GM23338 (cell line): ENCODE measurements at regions not wholly inside any gene's neighbourhood (a gene's known extent, or its start where the extent isn't known, plus 50 kb on each side); places are given as distances from the start of the nearest gene placed in this dataset.

ENCODE experiments used
- ATAC-seq: fragments of 200-7000 bp; cut with Tn5 transposase; 3 replicates; pipeline ENCODE4 v1.9.1; 2020
- DNase-seq: peaks from one replicate; pipeline ENCODE4 v3.0.0-alpha.2; 2015; ENCODE audit warnings: low spot score
- H2AFZ ChIP-seq: fragments of 200-600 bp; sonication (generic); 2 replicates; pipeline ENCODE4 v1.8.0; 2016; ENCODE audit warnings: antibody characterized with exemption, mild to moderate bottlenecking, moderate library complexity
- H3F3A ChIP-seq: fragments of 200-600 bp; sonication (generic); replicated peaks from 2 replicates; pipeline ENCODE4 v1.8.0; 2017; ENCODE audit warnings: antibody characterized with exemption, mixed run types, low read depth
- H3K27ac ChIP-seq: fragments of 200-600 bp; sonication (generic); 2 replicates; pipeline ENCODE4 v1.6.1; 2016; ENCODE audit warnings: low read depth
- H3K27me3 ChIP-seq: fragments of 200-600 bp; sonication (generic); 2 replicates; pipeline ENCODE4 v1.8.0; 2016; ENCODE audit warnings: mild to moderate bottlenecking, mixed run types, moderate library complexity; ENCODE audit not compliant: insufficient read depth
- H3K36me3 ChIP-seq: fragments of 200-600 bp; sonication (generic); 2 replicates; pipeline ENCODE4 v1.8.0; 2016; ENCODE audit warnings: mild to moderate bottlenecking; ENCODE audit not compliant: insufficient read depth
- H3K4me1 ChIP-seq: fragments of 200-600 bp; sonication (generic); 2 replicates; pipeline ENCODE4 v1.8.0; 2016; ENCODE audit warnings: mild to moderate bottlenecking, moderate library complexity; ENCODE audit not compliant: insufficient read depth
- H3K4me2 ChIP-seq: fragments of 200-600 bp; sonication (generic); 2 replicates; pipeline ENCODE4 v1.7.1; 2017; ENCODE audit warnings: mixed run types
- H3K4me3 ChIP-seq: fragments of 200-600 bp; sonication (generic); 2 replicates; pipeline ENCODE4 v1.6.1; 2016; ENCODE audit warnings: mixed run types
- H3K79me2 ChIP-seq: fragments of 200-600 bp; sonication (generic); replicated peaks from 2 replicates; pipeline ENCODE4 v1.8.0; 2017; ENCODE audit warnings: mild to moderate bottlenecking; ENCODE audit not compliant: insufficient read depth
- H3K9me2 ChIP-seq: fragments of 200-600 bp; sonication (generic); 2 replicates; pipeline ENCODE4 v1.8.0; 2017; ENCODE audit not compliant: insufficient read depth
- H4K20me1 ChIP-seq: fragments of 200-600 bp; sonication (generic); replicated peaks from 2 replicates; pipeline ENCODE4 v1.8.0; 2017; ENCODE audit warnings: mild to moderate bottlenecking; ENCODE audit not compliant: insufficient read depth
- H3K27ac Mint-ChIP-seq: 2 replicates; pipeline ENCODE4 v1.8.0; 2020; ENCODE audit warnings: inconsistent platforms, mild to moderate bottlenecking, moderate library complexity, mixed read lengths
- H3K27me3 Mint-ChIP-seq: 3 replicates; pipeline ENCODE4 v1.8.0; 2022; ENCODE audit warnings: low read depth, mild to moderate bottlenecking, moderate library complexity, mixed read lengths, inconsistent platforms; ENCODE audit not compliant: insufficient read depth, poor library complexity
- H3K36me3 Mint-ChIP-seq: 3 replicates; pipeline ENCODE4 v1.8.0; 2021; ENCODE audit warnings: low read depth, mild to moderate bottlenecking, inconsistent platforms, moderate library complexity, mixed read lengths
- H3K4me1 Mint-ChIP-seq: 3 replicates; pipeline ENCODE4 v1.8.0; 2020; ENCODE audit warnings: mild to moderate bottlenecking, inconsistent platforms, mixed read lengths
- H3K4me3 Mint-ChIP-seq: 3 replicates; pipeline ENCODE4 v1.8.0; 2021; ENCODE audit warnings: moderate library complexity, mild to moderate bottlenecking, inconsistent platforms, mixed read lengths
- H3K9me3 Mint-ChIP-seq: 3 replicates; pipeline ENCODE4 v1.8.0; 2020; ENCODE audit warnings: moderate library complexity, mild to moderate bottlenecking, inconsistent platforms, mixed read lengths
- CREB1 ChIP-seq: fragments of 250-450 bp; sonication (Bioruptor Pico); IDR thresholded peaks from 2 replicates; pipeline ENCODE4 v1.5.0; 2020; ENCODE audit warnings: low read depth, mild to moderate bottlenecking, moderate library complexity
- EZH2 ChIP-seq: fragments of 200-600 bp; sonication (generic); IDR thresholded peaks from one replicate; pipeline ENCODE4 v1.8.0; 2017; ENCODE audit warnings: antibody characterized with exemption, mild to moderate bottlenecking, low read depth; ENCODE audit not compliant: unreplicated experiment
- EZH2phosphoT487 ChIP-seq: fragments of 200-600 bp; sonication (generic); IDR thresholded peaks from one replicate; pipeline ENCODE4 v1.8.1; 2018; ENCODE audit warnings: antibody characterized with exemption; ENCODE audit not compliant: unreplicated experiment
- JUNB ChIP-seq: IDR thresholded peaks from one replicate; pipeline ENCODE4 v1.6.1; 2016; ENCODE audit warnings: antibody characterized with exemption; ENCODE audit not compliant: unreplicated experiment
- NANOG ChIP-seq: IDR thresholded peaks from 2 replicates; pipeline ENCODE4 v1.6.1; 2016; ENCODE audit warnings: antibody characterized with exemption, borderline replicate concordance
- POLR2AphosphoS5 ChIP-seq: IDR thresholded peaks from 2 replicates; pipeline ENCODE4 v1.6.1; 2016; ENCODE audit warnings: antibody characterized with exemption, low read depth
- STAT1 ChIP-seq: IDR thresholded peaks from one replicate; pipeline ENCODE4 v1.6.1; 2016; ENCODE audit warnings: antibody characterized with exemption; ENCODE audit not compliant: unreplicated experiment
- ZNF114 ChIP-seq: fragments of 250-450 bp; sonication (Bioruptor Pico); IDR thresholded peaks from 2 replicates; pipeline ENCODE4 v1.5.0; 2020; ENCODE audit warnings: mild to moderate bottlenecking, moderate library complexity
- ZNF331 ChIP-seq: fragments of 250-450 bp; sonication (Bioruptor Pico); IDR thresholded peaks from 2 replicates; pipeline ENCODE4 v1.5.0; 2020; ENCODE audit warnings: low read depth, mild to moderate bottlenecking, moderate library complexity
- TF ChIP-seq, protein P1 (sequence below), 2 experiments: fragments of 200-600 bp in 1 of 2; sonication (generic) in 1 of 2; conservative IDR thresholded peaks; 2 replicates each; pipeline versions ENCODE4 v1.5.1 to v1.6.1; 2016 to 2017; ENCODE audit warnings: antibody characterized with exemption in 2 of 2, low read depth in 2 of 2, mild to moderate bottlenecking in 2 of 2, moderate library complexity in 1 of 2
- TF ChIP-seq, protein P2 (sequence below): IDR thresholded peaks from 2 replicates; pipeline ENCODE4 v1.6.1; 2016; ENCODE audit warnings: antibody characterized with exemption
- TF ChIP-seq, protein P3 (sequence below): IDR thresholded peaks from one replicate; pipeline ENCODE4 v1.6.1; 2018; ENCODE audit warnings: antibody characterized with exemption; ENCODE audit not compliant: unreplicated experiment
- TF ChIP-seq, protein P4 (sequence below): fragments of 250-450 bp; sonication (Bioruptor Pico); IDR thresholded peaks from 2 replicates; pipeline ENCODE4 v1.5.0; 2020; ENCODE audit warnings: mild to moderate bottlenecking, moderate library complexity

DNA sequence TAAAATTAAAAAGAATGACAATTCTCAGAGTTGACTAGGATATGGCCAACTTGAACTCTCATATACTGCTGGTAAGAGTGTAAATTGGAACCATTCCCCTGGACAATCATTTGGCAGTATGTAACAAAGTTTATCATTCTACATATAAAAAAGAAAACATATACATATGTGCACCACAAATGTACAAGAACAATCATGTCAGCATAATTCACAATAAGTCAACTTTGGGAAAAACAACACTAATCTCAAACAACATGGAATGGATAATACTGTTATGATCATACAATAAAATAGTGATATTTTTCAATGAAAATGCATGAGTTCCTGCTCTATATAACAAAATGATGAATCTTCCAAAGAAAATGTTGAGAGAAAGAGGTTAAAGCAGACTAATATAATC lies 1078.7 kb upstream of the EPHA7 start:
- Histone ChIP-seq H3K4me3 (no peak overlapping the region), H3K4me2 (no peak overlapping the region), H3K4me1 (no peaks in the 10 kb centered on the region), H3K27me3 (no peaks in the 10 kb centered on the region), H3K9me2 (no peaks in the 10 kb centered on the region), H2AFZ (no peak overlapping the region), H3K36me3 (no peaks in the 10 kb centered on the region), H3K79me2 (no peaks in the 10 kb centered on the region), H3F3A (no peaks in the 10 kb centered on the region), H3K27ac (no peak overlapping the region), H4K20me1 (no peaks in the 10 kb centered on the region)
- H3K9me3 Mint-ChIP-seq: no peaks in the 10 kb centered on the region
- H3K27me3 Mint-ChIP-seq: no peaks in the 10 kb centered on the region
- no peak for ATAC-seq
- H3K4me1 Mint-ChIP-seq: no peaks in the 10 kb centered on the region
- no peak overlapping the region for H3K4me3 Mint-ChIP-seq
- TF ChIP-seq, protein P1, sequence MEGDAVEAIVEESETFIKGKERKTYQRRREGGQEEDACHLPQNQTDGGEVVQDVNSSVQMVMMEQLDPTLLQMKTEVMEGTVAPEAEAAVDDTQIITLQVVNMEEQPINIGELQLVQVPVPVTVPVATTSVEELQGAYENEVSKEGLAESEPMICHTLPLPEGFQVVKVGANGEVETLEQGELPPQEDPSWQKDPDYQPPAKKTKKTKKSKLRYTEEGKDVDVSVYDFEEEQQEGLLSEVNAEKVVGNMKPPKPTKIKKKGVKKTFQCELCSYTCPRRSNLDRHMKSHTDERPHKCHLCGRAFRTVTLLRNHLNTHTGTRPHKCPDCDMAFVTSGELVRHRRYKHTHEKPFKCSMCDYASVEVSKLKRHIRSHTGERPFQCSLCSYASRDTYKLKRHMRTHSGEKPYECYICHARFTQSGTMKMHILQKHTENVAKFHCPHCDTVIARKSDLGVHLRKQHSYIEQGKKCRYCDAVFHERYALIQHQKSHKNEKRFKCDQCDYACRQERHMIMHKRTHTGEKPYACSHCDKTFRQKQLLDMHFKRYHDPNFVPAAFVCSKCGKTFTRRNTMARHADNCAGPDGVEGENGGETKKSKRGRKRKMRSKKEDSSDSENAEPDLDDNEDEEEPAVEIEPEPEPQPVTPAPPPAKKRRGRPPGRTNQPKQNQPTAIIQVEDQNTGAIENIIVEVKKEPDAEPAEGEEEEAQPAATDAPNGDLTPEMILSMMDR (conservative IDR thresholded peaks at IDR 0.05; ENCODE audit: low read depth in 2 of 2): no peak
- TF ChIP-seq NANOG (no peak), CREB1 (CRISPR knock-in tag) (no peak), STAT1 (no peak), EZH2 (no peak), JUNB (no peak), EZH2phosphoT487 (no peak), ZNF114 (CRISPR knock-in tag) (no peak), ZNF331 (CRISPR knock-in tag) (no peak), POLR2AphosphoS5 (no peak)
- TF ChIP-seq, protein P2, sequence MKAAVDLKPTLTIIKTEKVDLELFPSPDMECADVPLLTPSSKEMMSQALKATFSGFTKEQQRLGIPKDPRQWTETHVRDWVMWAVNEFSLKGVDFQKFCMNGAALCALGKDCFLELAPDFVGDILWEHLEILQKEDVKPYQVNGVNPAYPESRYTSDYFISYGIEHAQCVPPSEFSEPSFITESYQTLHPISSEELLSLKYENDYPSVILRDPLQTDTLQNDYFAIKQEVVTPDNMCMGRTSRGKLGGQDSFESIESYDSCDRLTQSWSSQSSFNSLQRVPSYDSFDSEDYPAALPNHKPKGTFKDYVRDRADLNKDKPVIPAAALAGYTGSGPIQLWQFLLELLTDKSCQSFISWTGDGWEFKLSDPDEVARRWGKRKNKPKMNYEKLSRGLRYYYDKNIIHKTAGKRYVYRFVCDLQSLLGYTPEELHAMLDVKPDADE: no peak
- TF ChIP-seq, protein P3, sequence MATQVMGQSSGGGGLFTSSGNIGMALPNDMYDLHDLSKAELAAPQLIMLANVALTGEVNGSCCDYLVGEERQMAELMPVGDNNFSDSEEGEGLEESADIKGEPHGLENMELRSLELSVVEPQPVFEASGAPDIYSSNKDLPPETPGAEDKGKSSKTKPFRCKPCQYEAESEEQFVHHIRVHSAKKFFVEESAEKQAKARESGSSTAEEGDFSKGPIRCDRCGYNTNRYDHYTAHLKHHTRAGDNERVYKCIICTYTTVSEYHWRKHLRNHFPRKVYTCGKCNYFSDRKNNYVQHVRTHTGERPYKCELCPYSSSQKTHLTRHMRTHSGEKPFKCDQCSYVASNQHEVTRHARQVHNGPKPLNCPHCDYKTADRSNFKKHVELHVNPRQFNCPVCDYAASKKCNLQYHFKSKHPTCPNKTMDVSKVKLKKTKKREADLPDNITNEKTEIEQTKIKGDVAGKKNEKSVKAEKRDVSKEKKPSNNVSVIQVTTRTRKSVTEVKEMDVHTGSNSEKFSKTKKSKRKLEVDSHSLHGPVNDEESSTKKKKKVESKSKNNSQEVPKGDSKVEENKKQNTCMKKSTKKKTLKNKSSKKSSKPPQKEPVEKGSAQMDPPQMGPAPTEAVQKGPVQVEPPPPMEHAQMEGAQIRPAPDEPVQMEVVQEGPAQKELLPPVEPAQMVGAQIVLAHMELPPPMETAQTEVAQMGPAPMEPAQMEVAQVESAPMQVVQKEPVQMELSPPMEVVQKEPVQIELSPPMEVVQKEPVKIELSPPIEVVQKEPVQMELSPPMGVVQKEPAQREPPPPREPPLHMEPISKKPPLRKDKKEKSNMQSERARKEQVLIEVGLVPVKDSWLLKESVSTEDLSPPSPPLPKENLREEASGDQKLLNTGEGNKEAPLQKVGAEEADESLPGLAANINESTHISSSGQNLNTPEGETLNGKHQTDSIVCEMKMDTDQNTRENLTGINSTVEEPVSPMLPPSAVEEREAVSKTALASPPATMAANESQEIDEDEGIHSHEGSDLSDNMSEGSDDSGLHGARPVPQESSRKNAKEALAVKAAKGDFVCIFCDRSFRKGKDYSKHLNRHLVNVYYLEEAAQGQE: no peak
- TF ChIP-seq, protein P4, sequence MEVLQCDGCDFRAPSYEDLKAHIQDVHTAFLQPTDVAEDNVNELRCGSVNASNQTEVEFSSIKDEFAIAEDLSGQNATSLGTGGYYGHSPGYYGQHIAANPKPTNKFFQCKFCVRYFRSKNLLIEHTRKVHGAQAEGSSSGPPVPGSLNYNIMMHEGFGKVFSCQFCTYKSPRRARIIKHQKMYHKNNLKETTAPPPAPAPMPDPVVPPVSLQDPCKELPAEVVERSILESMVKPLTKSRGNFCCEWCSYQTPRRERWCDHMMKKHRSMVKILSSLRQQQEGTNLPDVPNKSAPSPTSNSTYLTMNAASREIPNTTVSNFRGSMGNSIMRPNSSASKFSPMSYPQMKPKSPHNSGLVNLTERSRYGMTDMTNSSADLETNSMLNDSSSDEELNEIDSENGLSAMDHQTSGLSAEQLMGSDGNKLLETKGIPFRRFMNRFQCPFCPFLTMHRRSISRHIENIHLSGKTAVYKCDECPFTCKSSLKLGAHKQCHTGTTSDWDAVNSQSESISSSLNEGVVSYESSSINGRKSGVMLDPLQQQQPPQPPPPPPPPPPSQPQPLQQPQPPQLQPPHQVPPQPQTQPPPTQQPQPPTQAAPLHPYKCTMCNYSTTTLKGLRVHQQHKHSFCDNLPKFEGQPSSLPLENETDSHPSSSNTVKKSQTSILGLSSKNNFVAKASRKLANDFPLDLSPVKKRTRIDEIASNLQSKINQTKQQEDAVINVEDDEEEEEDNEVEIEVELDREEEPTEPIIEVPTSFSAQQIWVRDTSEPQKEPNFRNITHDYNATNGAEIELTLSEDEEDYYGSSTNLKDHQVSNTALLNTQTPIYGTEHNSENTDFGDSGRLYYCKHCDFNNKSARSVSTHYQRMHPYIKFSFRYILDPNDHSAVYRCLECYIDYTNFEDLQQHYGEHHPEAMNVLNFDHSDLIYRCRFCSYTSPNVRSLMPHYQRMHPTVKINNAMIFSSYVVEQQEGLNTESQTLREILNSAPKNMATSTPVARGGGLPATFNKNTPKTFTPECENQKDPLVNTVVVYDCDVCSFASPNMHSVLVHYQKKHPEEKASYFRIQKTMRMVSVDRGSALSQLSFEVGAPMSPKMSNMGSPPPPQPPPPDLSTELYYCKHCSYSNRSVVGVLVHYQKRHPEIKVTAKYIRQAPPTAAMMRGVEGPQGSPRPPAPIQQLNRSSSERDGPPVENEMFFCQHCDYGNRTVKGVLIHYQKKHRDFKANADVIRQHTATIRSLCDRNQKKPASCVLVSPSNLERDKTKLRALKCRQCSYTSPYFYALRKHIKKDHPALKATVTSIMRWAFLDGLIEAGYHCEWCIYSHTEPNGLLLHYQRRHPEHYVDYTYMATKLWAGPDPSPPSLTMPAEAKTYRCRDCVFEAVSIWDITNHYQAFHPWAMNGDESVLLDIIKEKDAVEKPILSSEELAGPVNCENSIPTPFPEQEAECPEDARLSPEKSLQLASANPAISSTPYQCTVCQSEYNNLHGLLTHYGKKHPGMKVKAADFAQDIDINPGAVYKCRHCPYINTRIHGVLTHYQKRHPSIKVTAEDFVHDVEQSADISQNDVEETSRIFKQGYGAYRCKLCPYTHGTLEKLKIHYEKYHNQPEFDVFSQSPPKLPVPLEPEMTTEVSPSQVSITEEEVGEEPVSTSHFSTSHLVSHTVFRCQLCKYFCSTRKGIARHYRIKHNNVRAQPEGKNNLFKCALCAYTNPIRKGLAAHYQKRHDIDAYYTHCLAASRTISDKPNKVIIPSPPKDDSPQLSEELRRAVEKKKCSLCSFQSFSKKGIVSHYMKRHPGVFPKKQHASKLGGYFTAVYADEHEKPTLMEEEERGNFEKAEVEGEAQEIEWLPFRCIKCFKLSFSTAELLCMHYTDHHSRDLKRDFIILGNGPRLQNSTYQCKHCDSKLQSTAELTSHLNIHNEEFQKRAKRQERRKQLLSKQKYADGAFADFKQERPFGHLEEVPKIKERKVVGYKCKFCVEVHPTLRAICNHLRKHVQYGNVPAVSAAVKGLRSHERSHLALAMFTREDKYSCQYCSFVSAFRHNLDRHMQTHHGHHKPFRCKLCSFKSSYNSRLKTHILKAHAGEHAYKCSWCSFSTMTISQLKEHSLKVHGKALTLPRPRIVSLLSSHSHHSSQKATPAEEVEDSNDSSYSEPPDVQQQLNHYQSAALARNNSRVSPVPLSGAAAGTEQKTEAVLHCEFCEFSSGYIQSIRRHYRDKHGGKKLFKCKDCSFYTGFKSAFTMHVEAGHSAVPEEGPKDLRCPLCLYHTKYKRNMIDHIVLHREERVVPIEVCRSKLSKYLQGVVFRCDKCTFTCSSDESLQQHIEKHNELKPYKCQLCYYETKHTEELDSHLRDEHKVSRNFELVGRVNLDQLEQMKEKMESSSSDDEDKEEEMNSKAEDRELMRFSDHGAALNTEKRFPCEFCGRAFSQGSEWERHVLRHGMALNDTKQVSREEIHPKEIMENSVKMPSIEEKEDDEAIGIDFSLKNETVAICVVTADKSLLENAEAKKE (CRISPR knock-in tag): no peak
- H3K27ac Mint-ChIP-seq: no peak overlapping the region
- H3K36me3 Mint-ChIP-seq: no peaks in the 10 kb centered on the region
- no peak for DNase-seq
